ENCODE measurements at regions not wholly inside any gene's neighbourhood (a gene's known extent, or its start where the extent isn't known, plus 50 kb on each side); places are given as distances from the start of the nearest gene placed in this dataset.

DNA sequence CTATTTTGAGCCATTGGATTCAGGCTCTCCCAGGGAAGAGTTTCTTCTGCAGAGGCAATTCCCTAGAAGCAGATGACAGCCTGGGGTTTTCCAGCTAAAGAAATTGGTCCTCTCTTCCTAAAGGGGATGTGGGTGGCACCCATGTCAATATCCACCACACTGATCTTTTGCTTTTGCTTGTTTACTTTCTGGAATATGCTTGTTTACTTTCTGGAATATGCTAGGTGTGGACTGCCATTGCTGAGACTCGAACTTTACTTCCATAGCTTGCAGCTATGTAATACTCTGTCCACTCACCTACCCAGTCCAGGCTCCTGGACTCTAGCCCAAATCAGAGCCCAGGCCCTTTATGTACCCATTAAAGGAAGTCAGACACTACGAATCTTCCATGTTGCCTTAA is 92.1 kb upstream of the SMYD2 start:
- no peak overlapping the region for H3K4me3 ChIP-seq
- no peaks in the 10 kb centered on the region for H3K36me3 ChIP-seq
- DNase-seq: no peak
- no peaks in the 10 kb centered on the region for H3K9me3 ChIP-seq
- TF ChIP-seq POLR2A (IDR thresholded peaks at IDR 0.05): no peak
- TF ChIP-seq, protein P1, sequence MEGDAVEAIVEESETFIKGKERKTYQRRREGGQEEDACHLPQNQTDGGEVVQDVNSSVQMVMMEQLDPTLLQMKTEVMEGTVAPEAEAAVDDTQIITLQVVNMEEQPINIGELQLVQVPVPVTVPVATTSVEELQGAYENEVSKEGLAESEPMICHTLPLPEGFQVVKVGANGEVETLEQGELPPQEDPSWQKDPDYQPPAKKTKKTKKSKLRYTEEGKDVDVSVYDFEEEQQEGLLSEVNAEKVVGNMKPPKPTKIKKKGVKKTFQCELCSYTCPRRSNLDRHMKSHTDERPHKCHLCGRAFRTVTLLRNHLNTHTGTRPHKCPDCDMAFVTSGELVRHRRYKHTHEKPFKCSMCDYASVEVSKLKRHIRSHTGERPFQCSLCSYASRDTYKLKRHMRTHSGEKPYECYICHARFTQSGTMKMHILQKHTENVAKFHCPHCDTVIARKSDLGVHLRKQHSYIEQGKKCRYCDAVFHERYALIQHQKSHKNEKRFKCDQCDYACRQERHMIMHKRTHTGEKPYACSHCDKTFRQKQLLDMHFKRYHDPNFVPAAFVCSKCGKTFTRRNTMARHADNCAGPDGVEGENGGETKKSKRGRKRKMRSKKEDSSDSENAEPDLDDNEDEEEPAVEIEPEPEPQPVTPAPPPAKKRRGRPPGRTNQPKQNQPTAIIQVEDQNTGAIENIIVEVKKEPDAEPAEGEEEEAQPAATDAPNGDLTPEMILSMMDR (IDR thresholded peaks at IDR 0.05): no peak
- H3K4me1 ChIP-seq: no peaks in the 10 kb centered on the region
- intact Hi-C loops (cut with DNase I; ENCODE audit: low total_unique reads): no loop called here
- peaks cover 0 to 9% of the 10 kb centered on the region in 2 donors for H3K27me3 ChIP-seq
- no peak overlapping the region for H3K27ac ChIP-seq

DNA sequence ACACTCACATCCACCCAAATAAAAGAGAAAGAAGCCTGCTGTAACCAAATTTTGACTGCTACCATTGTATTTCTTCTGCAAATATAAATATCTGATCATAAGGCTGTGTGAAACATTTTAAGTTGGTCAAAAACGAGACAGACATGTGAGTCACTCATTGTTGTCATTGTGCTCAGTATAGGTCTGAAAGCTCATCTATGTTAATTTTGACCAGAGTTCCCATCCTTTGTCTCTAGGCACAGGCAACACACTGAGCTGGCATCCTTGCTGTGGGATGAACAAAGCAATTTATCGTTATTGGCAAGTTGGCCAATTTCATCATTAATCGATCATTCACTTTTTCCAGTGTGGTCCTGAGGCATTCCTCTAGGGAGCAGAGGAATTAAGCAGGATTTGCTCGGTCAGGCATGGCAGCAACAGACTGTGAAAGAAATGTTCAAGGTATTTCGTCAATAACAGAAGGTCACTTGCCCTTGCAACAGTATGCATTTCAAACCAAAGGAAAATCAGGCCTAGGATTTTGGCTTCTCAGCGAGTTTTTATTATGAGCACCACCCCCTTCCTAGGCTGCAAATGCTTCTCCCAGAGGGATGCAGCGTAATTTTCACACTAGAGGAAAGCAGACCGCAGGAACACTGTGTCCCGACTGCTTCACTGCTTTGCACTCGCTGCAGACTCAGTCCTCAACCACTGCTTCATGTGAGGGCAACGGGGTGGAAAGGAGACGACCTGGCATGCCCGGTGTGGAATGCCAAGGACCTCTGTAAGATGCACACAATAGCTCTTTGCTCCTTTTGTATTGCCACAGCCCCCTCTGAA is 87.9 kb upstream of the SMYD2 start:
- intact Hi-C loops (cut with DNase I; ENCODE audit: low total_unique reads): no loop called here
- H3K9me3 ChIP-seq: no peaks in the 10 kb centered on the region

DNA sequence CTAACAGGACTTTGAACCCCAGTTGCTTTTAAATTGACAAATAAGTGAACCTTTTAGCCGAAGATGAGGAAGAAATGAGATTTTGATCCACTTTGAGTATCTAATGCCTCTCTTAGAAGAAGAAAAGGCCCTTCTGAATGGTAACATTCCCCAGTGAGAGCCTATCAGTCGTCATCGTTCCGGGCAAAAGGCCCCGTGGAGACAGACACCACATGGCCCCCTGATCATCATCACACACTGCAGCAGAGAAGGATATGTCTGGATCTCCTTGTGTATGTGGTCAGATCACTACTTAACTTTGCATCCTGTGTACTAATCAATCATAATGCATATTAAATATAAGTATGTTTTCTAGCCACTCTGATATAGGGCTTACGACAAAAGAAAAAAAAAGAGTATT is 87.3 kb upstream of the SMYD2 start:
- TF ChIP-seq, protein P1 (IDR thresholded peaks at IDR 0.05): no peak
- TF ChIP-seq POLR2A (IDR thresholded peaks at IDR 0.05): no peak
- H3K4me3 ChIP-seq: no peak overlapping the region
- no peaks in the 10 kb centered on the region for H3K4me1 ChIP-seq
- no peaks in the 10 kb centered on the region for H3K27me3 ChIP-seq
- intact Hi-C loops (cut with DNase I; ENCODE audit: low total_unique reads): no loop called here
- DNase-seq: no peak
- no peak overlapping the region for H3K27ac ChIP-seq
- no peaks in the 10 kb centered on the region for H3K36me3 ChIP-seq
- no peaks in the 10 kb centered on the region for H3K9me3 ChIP-seq

More for the DNA sequence above, 87.9 kb upstream of the SMYD2 start:
- TF ChIP-seq, protein P1 (IDR thresholded peaks at IDR 0.05): no peak
- TF ChIP-seq POLR2A (IDR thresholded peaks at IDR 0.05): no peak
- no peaks in the 10 kb centered on the region for H3K36me3 ChIP-seq
- no peak for DNase-seq
- no peaks in the 10 kb centered on the region for H3K27me3 ChIP-seq
- H3K27ac ChIP-seq: no peak overlapping the region
- no peaks in the 10 kb centered on the region for H3K4me1 ChIP-seq
- H3K4me3 ChIP-seq: no peak overlapping the region

DNA sequence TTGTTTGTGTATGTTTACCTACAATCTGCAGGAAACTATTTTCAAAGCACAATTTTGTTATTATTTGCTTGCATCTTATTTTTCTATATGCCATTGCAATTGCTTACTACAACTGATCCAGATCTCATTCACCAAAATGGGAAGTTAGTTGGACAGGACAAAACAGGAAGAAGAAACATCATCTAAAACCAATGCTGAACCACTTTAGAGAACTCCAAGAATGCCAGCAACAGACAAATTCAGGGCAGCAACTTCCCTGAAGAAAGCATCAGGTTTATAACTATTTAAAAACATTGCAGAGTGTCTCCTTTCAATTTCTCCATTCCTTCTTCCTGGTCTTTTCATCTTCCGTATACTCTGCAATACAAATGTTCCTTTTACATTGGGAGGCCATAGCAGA is 82.4 kb upstream of the SMYD2 start:
- H3K27me3 ChIP-seq: no peaks in the 10 kb centered on the region
- TF ChIP-seq POLR2A (IDR thresholded peaks at IDR 0.05): no peak
- TF ChIP-seq, protein P1 (IDR thresholded peaks at IDR 0.05): no peak
- no peaks in the 10 kb centered on the region for H3K9me3 ChIP-seq
- no peak overlapping the region for H3K4me3 ChIP-seq
- H3K36me3 ChIP-seq: no peaks in the 10 kb centered on the region
- no peak for DNase-seq
- H3K27ac ChIP-seq: no peak overlapping the region
- intact Hi-C loops (cut with DNase I; ENCODE audit: low total_unique reads): no loop called here
- H3K4me1 ChIP-seq: no peaks in the 10 kb centered on the region

DNA sequence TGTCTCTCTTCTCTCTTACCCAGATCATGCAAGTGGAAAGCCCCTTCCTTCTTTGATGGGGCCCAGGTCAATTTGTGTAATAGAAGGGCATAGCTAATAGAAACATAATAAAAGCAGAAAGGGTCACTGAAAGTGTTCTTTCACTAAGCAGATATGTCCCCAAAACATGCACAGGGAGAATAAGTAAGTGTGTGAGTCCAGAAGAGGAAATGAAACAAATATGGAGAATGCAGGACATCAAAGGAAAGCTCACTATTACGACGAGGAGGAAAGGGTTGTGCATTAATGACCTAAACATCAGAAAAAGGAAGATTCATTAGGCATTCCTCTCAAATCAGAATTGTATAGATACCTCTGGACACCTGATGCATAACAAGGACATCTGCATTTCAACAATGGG is 81.4 kb upstream of the SMYD2 start:
- intact Hi-C loops (cut with DNase I; ENCODE audit: low total_unique reads): no loop called here
- Histone ChIP-seq H3K27me3 (no peaks in the 10 kb centered on the region), H3K36me3 (no peaks in the 10 kb centered on the region), H3K9me3 (no peaks in the 10 kb centered on the region), H3K4me3 (no peak overlapping the region), H3K27ac (no peak overlapping the region), H3K4me1 (no peaks in the 10 kb centered on the region)
- no peak for DNase-seq
- TF ChIP-seq POLR2A (IDR thresholded peaks at IDR 0.05): no peak
- TF ChIP-seq, protein P1 (IDR thresholded peaks at IDR 0.05): no peak

Data from uterus (tissue), 3 donors.